HG03095 (cell line): ENCODE measurements at regions not wholly inside any gene's neighbourhood (a gene's known extent, or its start where the extent isn't known, plus 50 kb on each side); places are given as distances from the start of the nearest gene placed in this dataset.
"Not testable (repeated sequence)": the region's sequence is repeated elsewhere in the genome, so short reads cannot be mapped to it uniquely, and the experiment has no call there.

Experiments used
- ATAC-seq: cut with Tn5 transposase; IDR thresholded peaks from one replicate; pipeline ENCODE4 v1.9.1; 2021; ENCODE audit warnings: moderate library complexity; ENCODE audit not compliant: unreplicated experiment

DNA sequence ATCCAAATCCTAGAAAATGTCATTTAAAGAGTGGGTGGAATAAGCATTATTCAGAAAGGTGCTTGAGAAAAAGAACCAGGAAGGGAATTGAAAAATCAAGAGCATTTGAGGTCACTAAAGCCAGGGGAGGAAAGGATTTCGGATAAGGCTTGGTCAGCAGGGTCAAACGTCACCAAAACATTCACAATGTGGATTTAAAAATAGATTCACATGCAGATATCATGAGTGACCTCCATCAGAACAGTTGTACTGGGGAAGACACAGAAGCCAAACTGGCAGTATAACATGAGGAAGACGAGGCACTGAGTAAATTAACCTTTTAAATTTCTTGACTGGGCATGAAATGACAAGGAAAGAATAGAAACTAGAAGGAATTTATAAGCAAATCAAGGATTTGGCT, 175.1 kb upstream of the CCDC196 start:
- no peak for ATAC-seq

DNA sequence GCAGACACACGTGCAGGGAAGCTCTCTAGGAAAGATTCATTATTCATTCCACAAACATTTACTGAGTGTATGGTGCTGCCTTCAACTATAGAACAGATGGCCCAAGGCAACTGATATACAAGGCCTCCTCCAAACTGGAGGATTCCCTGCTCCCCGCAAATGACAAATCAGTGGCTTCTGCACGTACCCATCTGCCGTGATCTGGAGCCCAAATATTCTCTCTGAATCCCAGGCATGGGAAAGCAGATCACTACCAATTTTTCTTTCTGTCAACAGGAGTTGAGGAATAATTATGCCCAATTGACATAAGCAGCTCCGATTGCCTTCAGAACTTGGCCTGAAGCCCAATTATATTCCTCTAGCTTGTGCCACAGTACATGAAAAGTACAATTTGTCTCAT, 174.2 kb upstream of the CCDC196 start:
- no peak for ATAC-seq

DNA sequence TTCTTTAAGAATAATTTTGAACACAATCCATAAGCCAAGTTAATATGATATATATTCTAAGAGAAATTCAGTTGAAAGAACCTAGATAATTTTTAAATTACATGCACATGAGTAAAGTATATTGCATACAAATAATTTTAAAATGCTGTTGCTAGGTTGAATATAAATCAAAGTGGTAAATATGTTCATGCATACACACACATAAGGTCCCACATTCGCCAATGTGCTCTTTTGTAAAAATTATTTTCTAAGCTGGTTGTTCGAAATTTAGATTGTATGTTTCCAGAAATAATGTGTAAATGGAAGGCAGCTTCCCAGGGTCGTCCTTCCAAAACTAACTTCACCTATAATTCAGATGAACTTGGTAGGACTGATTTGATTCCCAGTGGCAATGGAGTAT, 173.7 kb upstream of the CCDC196 start:
- no peak for ATAC-seq

DNA sequence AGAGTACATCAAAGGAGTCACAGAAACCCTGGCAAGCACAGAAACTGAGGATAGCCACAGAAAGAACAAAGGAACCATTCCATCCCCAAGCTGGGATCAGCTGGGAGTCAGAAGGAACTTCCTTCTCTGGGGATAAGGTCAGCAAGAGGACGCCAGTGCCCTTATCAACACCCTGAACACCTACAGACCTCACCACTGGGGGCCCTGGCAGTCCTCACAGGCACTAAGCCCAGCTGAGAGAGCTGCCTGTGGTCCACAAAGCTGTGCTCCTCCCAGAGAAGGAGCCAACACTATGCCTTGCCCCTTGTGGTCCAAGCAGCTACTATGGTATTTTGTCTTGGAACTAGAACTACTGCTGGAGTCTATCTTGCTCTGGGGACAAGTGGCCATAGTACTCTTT, 171.1 kb upstream of the CCDC196 start:
- no peak for ATAC-seq

DNA sequence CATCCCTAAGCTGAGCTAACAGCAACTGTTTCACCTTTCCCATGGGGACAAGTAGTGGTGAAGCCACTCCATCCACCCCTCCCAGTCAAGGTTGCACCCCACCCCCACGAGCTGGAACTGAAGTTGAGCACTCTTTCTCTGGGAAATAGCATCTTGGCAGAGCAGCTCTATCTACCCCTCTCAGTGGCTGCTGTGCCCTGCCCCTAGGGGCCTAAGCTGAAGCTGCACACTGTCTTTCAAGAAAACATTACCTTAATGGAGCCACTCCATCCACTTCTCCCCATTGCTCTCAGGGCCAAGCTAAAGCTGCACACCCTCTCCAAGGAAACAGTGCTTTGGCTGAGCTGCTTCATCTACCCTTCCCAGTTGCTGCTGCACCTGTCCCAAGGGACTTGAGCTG, 170.6 kb upstream of the CCDC196 start:
- ATAC-seq: no peak

DNA sequence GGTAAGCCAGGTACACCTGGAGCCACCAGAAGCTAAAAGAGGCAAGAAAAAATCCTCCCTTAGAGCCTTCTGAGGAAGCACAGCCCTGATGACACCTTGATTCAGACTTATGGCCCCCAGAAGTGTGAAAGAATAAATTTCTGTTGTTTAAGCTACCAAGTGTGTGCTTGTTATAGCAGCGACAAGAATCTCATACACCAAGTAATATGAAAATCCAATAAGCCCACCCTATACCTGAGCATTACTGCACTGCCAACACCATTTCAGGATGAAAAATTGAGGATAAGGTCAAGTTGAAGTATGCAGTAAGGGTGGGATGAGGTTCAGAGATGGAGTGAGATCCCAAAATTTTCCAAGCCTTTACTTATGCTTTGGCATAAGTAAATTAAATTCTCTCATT, 163.6 kb upstream of the CCDC196 start:
- ATAC-seq: no peak

DNA sequence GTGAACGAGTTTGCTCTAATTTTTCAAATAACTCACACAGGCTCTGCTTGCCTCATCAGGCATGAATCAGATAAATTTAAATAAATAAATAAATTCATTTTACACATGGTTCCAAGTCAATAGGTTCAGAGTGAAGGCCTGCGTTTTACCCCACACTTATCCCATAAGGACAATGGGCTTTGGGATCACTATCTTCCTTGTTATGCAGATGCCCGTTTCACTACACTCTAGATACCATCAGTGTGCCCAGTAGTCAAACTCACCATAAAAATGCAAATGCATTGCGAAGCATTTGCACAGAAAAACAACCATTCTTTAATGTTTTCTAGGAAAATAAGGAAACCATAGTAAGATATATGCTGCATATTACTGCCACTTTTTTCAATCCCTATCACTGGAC, 155.9 kb upstream of the CCDC196 start:
- ATAC-seq: no peak

DNA sequence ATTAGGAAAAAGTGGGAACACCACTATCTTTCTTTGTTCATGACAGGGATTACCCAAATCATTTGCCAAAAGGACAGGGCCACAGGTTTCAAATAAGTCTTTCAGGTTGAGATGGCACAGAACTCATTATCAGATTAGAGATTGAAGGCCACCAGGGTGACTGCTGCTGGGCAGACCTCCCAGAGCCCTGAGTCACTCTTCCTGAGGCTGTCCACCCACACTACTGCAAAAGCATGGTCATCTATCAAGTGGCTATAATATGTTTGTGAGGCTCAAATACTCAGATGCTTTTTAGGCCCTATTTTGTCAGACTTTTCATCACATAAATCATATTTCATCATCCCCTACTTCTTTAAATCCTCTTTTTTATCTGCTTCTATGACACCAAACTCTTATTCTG, 155.3 kb upstream of the CCDC196 start:
- no peak for ATAC-seq

DNA sequence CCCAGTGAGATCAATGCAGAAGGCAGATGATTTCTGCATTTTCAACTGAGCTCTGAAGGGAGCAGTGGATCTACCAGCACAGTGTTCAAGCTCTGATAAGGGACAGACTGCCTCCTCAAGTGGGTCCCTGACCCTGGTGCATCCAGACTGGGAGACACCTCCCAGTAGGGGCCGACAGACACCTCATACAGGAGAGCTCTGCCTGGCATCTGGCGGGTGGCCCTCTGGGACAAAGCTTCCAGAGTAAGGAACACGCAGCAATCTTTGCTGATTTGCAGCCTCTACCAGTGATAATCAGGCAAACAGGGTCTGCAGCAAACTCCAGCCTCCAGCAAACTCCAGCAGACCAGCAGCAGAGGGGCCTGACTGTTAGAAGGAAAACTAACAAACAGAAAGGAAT, 152.9 kb upstream of the CCDC196 start:
- not testable (repeated sequence) for ATAC-seq

DNA sequence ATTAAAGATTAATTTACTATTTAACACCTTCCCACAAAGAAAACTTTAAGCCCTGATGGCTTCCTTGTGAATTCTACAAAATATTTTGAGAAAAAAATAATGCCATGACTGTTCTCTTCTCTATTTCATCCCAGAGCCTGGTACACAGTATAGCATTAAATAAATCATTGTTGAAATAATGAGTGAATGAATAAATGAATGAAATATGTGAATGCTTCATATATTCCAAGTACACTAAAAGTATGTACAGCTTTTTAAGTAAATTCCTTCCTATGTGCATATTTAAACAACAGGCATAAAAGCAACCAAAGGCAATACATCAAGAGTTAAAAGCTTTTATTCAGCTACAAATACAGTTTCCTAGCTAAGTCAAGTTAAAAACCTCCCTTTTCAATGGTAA, 144.9 kb upstream of the CCDC196 start:
- no peak for ATAC-seq

DNA sequence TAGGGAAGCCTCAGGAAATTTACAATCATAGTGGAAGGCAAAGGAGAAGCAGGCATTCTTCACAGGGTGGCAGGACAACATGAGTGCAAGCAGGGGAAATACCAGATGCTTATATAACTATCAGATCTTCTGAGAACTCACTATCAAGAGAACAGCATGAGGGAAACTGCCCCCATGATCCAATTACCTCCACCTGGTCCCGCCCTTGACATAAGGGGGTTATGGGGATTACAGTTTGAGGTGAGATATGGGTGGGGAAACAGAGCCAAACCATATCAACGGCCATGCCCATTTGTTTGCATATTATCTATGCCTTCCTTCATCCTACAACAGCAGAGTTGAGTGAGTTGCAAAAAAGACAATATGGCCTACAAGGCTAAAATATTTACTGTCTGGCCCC, 140.2 kb upstream of the CCDC196 start:
- no peak for ATAC-seq

DNA sequence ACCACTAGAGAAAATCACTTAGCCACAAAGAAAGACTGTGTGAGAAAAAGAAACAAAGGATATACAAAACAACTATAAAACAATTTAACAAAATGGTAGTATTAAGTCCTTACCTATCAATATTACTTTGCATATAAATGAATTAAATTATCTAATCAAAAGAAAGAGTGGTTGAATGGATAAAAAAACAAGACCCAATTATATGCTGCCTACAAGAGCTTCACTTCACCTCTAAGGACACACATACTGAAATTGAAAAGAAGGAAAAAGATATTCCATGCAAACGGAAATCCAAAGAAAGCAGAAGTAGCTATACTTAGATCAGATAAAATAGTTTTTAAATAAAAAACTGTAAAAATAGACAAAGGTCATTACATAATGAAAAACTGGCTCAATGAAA, 134.9 kb upstream of the CCDC196 start:
- no peak for ATAC-seq

DNA sequence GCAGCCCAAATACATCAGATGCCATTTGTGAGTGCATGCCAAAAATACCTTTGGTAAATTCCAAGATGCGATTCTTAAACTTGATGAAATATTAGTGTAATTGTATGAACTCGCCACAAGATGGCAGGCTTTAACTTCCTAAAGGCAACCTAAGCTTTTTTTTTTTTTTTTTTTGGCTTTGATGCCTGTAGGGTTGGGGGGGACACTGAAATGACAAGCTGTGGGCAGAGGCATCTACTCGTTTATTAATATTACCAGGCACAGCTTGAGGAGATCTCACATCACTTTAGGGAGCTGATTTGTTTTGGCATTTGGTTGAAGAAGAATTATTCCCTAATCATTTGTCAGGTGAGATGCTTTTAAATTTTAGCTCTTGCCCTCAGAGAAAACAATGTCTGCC, 126.7 kb upstream of the CCDC196 start:
- ATAC-seq: no peak

DNA sequence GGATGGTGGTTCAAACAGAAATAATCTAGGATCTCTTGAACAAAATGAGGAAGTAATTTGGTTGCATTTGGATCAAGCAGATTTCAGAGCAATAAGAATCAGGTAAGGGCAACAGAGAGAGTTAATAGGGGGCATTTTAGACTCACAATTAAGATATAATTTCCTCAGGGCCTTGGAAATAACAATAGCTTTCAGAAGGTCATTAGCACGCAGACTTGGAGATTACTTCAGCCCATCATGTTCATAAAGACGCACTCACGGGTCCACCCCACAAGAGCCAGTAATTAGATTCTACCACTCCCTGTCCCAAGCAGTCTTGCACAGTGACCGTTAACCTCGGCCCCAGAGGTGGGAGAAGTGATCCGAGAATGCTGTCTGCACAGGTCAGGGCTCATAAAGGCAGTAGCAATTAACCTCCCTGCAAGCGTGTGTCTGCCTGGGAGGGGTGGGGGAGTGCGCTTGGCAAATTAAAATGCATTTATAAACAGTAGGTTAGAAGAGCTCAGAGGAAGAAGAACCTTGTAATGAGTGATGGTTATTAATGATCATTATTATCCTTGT, 125.7 kb upstream of the CCDC196 start:
- ATAC-seq: no peak

DNA sequence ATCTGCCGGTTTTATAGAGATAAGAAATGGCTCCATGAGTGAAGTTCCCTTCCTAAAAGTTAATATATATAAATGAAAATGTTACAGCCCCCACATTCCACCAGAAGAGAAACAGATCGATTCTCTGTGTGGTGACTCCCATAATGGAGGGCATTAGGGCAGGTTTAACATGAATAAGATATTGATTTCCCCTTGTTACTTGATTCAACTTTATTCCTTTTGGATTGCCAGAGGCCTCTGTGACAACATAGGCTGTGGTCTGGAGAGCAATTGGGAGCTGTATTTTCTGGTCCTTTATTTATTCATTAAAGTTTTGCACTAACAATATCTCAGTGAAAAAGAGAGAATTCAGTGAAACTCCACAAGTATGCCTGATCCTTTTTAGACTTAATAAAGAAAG, 125.2 kb upstream of the CCDC196 start:
- no peak for ATAC-seq

DNA sequence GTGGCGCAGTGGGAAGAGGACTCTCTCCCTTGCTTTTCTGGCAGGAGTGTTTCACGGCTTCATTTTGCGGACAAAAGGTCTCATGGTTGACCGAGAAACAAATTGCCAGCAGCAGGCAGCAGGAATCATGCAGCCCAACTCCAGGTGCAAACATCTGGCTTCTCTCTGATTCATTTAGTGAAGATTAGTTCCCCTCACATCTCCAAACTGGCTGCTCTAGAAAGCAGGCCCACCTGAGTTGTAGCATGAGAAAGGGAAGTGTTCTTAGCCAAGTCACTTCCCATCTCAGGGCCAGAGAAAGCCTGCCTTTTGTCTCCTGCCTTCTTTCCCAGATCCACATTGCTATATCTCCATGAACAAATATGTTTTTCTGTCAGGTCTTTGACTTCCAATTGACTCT, 120.8 kb upstream of the CCDC196 start:
- ATAC-seq: no peak

DNA sequence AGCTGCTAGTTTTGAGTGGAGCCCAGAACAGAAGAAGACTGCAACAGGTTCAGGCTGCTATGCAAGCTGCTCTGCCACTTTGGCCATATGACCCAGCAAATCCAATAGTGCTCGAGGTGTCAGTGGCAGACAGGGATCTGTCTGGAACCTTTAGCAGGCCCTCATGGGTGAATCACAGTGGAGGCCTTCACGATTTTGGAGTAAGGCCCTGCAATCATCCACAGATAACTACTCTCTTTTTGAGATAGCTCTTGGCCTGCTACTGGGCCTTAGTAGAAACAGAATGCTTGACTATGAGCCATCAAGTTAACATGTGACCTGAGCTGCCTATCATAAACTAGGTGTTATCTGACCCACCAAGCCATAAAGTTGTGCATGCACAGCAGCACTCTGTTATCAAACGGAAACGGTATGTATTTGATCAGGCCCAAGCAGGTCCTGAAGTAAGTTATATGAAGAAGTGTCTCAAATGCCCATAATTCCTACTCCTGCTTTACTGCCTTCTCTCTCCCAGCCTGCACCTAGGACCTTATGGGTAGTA, 116.9 kb upstream of the CCDC196 start:
- ATAC-seq: no peak

DNA sequence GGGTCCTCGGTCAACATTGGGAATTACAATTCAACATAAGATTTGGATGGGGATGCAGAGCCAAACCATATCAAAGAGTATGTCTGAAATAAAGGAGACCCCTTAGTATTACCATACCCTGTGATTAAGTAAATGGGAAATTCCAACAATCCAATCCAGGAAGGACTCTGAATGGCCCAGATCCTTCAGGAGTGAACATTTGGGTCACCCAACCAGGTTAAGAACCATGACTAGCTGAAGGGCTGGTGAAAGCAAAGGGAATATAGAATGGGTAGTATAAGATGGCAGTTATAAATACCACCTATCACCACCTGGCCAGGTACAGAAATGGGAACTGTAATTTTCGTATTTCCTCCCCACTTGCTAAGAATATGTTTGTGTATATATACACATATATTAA, 114.4 kb upstream of the CCDC196 start:
- ATAC-seq: no peak

DNA sequence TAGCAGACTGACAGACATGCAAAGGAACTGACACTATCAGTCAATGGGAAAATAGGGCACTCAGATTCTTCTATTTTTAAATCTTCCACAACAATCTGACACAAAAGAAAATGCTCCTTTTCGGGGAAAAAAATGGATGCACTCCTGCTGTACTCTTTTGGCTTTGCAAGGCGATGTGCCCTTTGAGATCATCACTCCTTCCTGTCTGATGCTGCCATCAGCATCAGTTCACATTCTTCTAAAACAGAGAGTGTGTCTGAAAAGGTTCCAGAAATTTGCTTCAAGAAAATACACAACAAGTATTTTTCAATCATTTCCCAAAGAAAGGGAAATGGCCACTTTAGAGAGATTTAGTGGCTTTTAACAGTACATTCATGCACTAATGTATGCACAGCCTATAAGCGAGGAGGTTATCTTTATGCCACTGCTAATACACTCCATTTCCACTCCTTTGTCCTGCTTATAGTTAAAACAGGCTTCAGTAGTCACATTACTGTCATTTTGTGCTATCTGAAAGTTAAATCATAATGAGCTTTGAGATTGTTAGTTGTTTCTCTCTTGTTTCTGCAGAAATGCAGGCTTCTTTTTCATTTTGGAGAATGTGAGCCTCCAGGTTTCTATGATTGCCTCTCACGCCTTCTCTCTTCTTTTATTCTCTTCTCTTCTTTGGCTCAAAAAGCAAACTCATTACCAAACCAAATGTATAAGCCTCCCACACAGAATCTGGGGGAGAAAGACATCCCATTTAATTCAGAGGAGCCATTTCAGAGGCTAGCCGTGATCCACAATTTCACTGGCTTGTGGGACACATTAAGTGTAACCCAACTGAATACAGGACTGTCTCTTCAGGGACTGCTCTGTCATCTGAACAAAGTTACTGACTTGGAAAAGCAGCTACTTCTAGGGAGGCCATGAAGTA, 110.9 kb upstream of the CCDC196 start:
- no peak for ATAC-seq

DNA sequence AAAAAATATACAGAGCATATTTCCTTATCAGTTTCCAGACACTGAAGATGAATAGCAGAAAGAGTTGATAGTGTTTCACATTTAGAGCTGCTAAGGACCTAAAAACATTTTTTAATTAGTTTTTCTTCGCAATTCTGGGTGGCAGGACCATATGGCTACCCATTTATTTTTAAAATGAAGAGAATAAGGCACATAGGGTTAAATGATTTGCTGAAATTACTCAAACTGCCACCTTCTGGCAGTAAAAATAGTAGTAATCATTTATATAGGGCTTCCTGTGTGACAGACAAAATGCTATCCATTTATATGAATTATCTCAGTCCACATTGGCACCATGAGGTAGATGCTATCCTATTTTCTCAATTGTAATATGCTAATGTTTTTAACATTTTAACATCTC, 108.6 kb upstream of the CCDC196 start:
- ATAC-seq: no peak

DNA sequence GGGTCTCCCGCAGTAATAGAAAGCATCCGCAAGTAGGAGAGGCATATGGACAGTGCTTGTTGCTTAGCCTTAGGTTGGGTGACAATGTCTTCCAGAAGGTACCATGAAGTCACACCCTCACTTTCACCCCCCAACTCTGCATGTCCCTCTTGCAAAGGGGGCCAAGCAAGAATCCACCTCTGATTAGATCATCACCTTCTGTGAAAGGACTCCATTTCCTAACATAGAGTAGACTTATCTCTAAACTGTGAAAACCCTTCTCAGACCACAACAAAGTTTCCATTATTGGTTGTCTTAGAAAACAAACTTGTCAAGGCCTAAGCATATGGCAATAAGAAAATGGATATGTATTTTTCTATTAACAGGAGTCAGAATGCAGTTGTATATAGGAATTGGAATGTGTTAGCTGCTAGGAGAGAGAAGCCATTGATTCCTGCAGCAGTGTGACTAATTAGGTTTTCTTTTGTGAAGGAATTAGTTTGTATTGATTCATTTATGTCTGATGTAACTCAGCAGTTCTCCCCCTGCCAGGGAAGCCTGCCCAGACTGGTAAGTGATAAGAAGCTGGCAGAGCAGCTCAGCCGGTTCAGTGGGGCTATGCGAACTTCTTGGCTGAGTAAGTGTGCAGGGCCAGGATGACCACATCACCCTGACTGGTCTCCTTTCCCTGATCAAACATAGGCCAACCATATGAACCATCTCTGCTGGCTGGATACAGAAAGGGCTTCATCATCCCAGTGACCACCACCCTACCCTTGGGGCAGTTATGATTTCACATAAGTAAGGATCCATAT, 107.3 kb upstream of the CCDC196 start:
- no peak for ATAC-seq

DNA sequence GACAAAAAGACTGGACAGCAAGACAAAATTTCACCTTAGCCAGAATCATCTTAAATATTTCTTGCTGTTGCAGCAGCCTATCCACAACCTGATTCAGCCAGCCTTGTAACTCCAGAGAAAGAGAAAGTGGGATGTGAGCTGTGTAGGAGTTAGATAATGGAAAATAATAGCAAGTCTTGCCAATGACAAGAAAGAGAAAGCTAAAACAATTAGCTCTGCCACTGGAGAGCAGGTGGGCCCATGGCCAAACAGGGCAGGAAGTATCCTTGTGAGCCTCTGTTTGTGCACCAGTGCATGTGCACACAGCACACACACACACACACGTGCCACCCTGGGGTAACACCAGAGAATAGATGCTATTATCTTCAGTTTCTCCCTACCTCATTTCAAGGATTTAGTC, 106.0 kb upstream of the CCDC196 start:
- ATAC-seq: no peak
